ENCODE measurements at regions not wholly inside any gene's neighbourhood (a gene's known extent, or its start where the extent isn't known, plus 50 kb on each side); places are given as distances from the start of the nearest gene placed in this dataset.

- DNase-seq = no peak
Measured at GRCh38 chr4:151831526-151831925, 70.7 kb upstream of the GATB start.

- DNase-seq = no peak
Measured at GRCh38 chr4:151830168-151830567, 69.4 kb upstream of the GATB start.

GRCh38 chr4:151829309-151829708, 68.5 kb upstream of the GATB start:
- DNase-seq = no peak

GRCh38 chr4:151824656-151825055, 63.8 kb upstream of the GATB start:
- no peak for DNase-seq

GRCh38 chr4:151822331-151822730, 61.5 kb upstream of the GATB start:
- no peak for DNase-seq

- no peak for DNase-seq
Measured at GRCh38 chr4:151820004-151820403, 59.2 kb upstream of the GATB start.

- DNase-seq = no peak
Measured at GRCh38 chr4:151811403-151811802, 50.6 kb upstream of the GATB start.
